HG02571 (cell line): ENCODE measurements at regions not wholly inside any gene's neighbourhood (a gene's known extent, or its start where the extent isn't known, plus 50 kb on each side); places are given as distances from the start of the nearest gene placed in this dataset.

ENCODE experiments used
- ATAC-seq: cut with Tn5 transposase; IDR thresholded peaks from one replicate; pipeline ENCODE4 v1.9.1; 2021; ENCODE audit warnings: mild to moderate bottlenecking, moderate library complexity; ENCODE audit not compliant: unreplicated experiment

GRCh38 chr4:126697748-126698147 is 935.0 kb upstream of the INTU start:
- ATAC-seq: no peak

DNA sequence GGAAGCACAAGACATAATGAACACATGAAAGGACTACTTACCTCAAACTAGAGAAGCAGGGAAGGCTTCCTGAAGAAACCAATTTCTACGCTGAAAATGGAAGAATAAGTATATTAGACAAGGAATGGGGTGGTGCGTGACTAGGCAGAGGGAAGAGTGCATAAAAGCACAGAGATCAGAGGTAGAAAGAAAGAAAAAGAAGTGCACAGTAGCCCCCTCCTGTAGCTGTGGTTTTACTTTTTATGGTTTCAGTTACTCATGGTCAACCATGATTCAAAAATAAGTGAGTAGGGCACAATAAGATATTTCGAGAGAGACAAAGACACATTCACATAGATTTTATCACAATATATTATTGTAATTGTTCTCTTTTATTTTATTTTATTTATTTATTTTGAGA is 934.5 kb upstream of the INTU start:
- ATAC-seq: no peak

- no peak for ATAC-seq
Observed at GRCh38 chr4:126701756-126702155, 931.0 kb upstream of the INTU start.

DNA sequence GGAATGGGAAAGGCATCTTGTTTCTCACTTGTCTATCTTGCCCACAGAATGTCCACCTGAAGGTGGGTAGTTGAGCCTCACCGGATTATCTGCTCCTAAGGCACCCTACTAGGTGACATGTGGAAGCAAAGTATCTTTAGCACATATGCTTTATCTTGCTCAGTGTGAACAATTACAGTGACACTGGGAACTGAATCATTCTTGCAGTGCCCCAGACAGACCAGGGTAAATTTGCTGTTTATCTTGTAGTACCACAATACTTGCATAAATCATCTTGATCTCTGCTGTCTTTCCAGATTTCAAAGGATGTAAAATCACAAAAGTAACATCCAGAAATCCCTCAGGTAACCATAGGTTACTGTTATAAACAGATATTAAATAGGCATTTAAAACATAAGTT is 930.0 kb upstream of the INTU start:
- ATAC-seq: no peak

GRCh38 chr4:126705266-126705665 is 927.5 kb upstream of the INTU start:
- ATAC-seq: no peak

DNA sequence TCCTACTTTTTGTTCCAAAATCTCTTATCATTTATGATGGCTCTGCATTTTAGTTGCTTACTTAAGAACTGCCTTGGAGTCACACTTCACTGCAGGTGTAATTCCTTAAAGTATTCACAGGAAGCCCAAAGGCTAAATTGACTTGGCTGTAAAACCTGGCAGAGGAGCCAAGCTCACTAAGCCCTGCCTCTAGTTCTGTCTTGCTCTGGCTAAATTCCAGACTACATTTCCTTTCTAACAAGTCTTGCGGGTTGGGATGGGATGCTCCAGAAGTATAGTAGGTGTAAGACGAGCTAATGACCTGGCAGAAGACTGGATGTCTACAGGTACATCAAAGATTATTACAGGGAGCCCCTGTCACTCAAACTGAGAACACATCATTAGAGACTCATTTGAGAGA is 924.0 kb upstream of the INTU start:
- ATAC-seq: no peak

- no peak for ATAC-seq
Observed at GRCh38 chr4:126710935-126711334, 921.8 kb upstream of the INTU start.

DNA sequence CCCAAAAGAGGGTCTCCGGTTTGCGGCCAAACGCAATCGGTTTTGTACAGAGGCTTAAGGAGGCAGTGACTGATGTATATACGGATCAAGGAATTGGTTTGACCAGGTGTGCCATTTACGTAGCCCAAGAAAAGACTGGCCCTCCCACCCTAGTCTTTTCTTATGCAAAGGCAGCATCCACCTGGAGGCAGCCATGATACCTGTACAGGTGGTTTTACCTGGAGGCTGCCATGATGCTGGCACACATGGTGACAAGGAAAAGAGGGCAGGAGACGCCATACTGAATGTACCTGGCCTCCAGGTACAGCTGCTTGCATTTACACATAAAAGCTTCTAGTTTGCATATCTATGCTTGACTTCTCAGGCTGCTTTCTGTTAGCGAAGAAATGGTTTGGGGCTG is 917.7 kb upstream of the INTU start:
- ATAC-seq: no peak

GRCh38 chr4:126715681-126716080 is 917.1 kb upstream of the INTU start:
- ATAC-seq: no peak

- ATAC-seq: no peak
Observed at GRCh38 chr4:126718136-126718535, 914.6 kb upstream of the INTU start.

GRCh38 chr4:126719852-126720251 is 912.9 kb upstream of the INTU start:
- ATAC-seq: no peak

DNA sequence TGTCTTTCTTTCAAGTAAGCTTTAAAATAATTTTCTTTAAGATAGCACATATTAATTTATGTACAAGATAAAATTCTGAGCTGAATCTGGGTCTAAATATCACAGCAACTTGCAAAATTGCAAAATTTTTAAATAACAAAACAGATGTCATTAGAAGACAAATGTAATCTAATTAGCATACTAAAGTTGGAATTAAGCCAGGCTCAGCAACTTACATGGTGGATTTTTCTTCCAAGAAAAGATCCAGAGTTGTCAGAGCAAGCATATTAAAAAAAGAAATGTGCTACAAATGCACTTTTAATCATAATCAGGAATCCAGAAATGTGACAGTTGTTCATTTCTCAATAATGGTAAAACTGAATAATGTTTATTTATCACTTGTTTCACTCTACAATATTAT is 906.9 kb upstream of the INTU start:
- ATAC-seq: no peak

- ATAC-seq: no peak
Observed at GRCh38 chr4:126727461-126727860, 905.3 kb upstream of the INTU start.

DNA sequence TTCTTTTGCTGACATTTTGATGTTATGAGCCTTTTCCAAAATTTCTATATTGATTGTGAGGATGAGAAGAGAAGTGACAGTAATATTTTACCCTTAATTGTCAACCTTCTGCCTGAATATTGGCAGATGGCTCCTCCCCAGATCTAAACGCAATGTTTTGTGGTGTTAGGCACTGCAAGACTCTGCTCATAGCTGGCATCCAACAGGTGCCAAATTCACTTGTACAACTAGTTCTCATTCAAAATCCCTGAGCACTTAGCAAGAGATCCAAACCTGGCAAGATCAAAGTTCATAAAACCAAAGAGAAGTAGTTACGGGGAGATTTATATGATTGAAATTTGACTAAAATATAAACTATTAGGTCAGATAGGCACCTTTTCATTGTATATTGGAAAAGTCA is 901.7 kb upstream of the INTU start:
- ATAC-seq: no peak

GRCh38 chr4:126733301-126733700 is 899.5 kb upstream of the INTU start:
- ATAC-seq: no peak

GRCh38 chr4:126734465-126734864 is 898.3 kb upstream of the INTU start:
- no peak for ATAC-seq

- ATAC-seq: no peak
Observed at GRCh38 chr4:126735294-126736132, 897.2 kb upstream of the INTU start.

- ATAC-seq: no peak
Observed at GRCh38 chr4:126736133-126736518, 896.6 kb upstream of the INTU start.

- no peak for ATAC-seq
Observed at GRCh38 chr4:126737899-126738526, 894.7 kb upstream of the INTU start.

GRCh38 chr4:126738527-126738923 is 894.2 kb upstream of the INTU start:
- no peak for ATAC-seq

DNA sequence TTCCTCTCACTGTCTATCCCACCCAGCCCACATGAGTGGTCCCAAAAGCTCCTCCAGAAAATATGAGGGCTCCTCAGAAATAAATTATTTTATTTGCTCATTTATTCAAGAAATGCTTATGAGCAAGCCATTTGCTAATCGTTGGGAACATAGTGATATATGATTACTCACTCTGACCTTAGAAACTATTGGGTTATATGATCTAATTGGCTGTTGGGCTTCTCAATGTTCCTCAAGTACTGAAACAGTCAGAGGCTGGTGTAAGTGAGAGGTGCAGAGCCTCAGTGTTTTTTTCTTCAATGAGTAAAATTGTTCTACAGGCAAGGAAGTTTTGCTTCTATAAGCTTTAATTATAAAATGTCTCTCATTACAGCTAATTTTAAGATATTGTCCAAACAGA is 893.8 kb upstream of the INTU start:
- no peak for ATAC-seq

- no peak for ATAC-seq
Observed at GRCh38 chr4:126740687-126741086, 892.1 kb upstream of the INTU start.

DNA sequence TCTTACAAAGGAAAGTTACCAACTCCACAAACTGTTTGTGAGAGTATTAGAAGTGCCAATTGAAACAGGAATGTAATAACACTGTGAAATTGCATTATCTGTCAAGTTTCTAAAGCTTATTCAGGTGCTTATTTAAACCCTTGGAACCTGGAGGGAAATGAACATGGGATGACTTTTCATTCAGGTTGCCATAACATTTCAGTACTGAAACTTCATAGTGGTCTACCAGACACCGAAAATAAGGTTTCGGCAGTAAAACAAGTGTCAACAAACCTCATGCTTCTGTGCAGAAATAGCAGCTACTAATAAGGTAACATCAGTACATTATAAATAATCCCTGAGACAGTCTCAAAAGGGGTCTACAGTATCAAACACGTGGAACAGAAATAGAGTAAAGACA is 890.7 kb upstream of the INTU start:
- no peak for ATAC-seq
